GM19395 (cell line): ENCODE measurements at regions not wholly inside any gene's neighbourhood (a gene's known extent, or its start where the extent isn't known, plus 50 kb on each side); places are given as distances from the start of the nearest gene placed in this dataset.
"Not testable (repeated sequence)": the region's sequence is repeated elsewhere in the genome, so short reads cannot be mapped to it uniquely, and the experiment has no call there.

Source experiments
- ATAC-seq: cut with Tn5 transposase; IDR thresholded peaks from one replicate; pipeline ENCODE4 v1.9.1; 2021; ENCODE audit warnings: mild to moderate bottlenecking, moderate library complexity; ENCODE audit not compliant: unreplicated experiment

- ATAC-seq, result no peak
Measured at GRCh38 chr1:182235952-182236650, 155.5 kb downstream of the GLUL start.

DNA sequence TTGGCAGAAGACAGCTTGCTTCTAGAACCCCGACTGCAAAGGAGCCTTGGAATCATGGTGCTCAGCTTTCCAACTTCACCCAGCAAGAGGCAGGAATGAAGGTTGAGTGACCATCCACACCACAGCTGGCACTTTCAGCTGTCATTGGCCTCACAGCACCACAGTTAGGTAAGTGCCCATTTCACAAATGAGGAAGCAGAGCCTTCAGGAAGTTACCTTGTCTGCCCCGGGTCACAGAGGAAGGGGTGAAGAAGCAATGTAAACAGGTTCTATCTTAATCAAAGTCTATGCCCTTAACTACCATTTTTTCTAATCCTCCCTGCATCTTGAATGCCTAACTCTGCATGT, 156.0 kb downstream of the GLUL start:
- ATAC-seq, result no peak

DNA sequence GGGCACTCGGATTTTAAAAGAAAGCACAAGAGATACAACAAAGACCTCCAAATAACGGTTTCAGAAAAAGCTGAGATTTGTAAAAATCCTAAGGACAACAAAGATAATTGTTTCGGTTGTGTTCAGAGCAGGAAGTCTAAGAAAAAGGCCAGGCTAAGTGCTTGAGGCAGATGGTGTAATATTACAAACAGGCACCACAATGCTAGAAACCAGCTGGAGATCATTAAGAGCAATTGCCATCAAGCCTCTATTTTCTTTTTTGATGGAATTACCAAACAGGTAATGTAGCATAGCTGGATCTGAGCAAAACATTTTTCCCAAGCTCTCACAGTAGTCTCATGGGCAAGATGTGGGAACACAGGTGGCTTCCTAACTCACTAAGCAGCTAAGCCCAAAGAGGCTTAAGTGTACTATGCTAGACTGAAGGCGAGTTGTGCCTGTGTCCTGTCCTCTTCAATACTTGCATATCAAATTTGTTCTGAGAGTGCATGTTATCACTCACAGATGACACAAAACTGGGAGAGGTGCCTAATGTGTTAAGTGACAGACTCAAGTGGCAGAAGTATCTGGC, 161.6 kb downstream of the GLUL start:
- no peak for ATAC-seq

- ATAC-seq, result no peak
Measured at GRCh38 chr1:182229451-182229850, 162.1 kb downstream of the GLUL start.

DNA sequence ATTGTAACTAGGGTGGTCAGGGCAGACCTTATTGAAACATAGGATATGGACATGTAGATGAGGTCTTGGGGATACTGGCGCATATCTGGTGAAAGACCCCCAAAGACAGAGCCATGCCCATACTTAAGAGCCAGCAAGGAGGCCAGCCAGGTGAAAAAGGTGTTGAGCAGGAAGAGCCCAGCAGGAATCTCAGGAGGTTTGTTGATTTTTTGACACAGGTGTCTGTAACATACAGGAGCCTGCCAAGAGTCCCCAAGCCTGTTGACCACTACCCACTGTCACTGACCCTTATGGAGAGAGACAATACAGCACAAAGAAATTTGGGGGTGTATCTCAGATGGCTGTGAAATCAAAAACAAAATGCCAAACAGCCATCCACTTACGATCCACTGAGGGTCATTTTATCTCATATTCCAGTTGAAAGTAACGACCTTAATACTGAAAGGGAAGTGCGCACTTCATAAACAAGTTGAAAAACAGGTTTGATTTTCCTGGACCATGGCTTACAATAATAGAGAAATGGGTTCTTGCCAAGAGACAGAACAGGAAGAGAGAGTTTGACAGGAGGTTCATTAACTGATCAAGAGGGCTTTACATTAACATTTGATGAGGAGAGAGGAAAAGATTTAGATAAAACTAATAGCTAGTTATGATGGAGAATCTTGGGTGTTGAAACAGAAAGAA, 163.6 kb downstream of the GLUL start:
- no peak for ATAC-seq

DNA sequence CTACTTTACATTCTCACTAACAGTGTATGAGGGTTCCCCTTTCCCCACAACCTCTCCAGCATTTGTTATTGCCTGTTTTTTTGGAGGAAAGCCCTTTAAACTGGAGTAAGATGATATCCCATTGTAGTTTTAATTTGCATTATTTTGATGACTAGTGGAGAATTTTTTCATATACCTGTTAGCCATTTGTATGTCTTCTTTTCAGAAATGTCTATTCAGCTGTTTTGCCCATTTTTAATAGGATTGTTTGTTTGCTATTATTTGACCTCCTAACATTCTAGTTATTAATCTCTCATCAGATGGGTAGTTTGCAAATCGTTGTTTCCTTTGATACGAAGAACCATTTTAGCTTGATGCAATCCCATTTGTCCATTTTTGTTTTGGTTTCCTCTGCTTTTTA, 165.0 kb downstream of the GLUL start:
- no peak for ATAC-seq

DNA sequence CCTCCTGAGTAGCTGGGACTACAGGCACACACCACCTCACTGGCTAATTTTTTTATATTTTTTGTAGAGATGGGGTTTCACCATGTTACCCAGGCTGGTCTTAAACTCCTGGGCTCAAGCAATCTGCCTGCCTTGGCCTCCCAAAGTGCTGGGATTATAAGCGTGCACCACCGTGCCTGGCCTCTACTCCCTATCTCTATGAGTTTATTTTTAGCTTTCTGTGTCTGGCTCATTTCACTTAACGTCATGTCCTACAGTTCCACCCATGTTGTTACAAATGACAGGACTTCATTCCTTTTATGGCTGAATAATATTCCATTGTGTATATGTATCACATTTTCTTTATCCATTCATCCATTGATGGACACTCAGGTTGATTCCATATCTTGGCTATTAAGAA, 164.2 kb upstream of the ZNF648 start:
- ATAC-seq, result not testable (repeated sequence)

DNA sequence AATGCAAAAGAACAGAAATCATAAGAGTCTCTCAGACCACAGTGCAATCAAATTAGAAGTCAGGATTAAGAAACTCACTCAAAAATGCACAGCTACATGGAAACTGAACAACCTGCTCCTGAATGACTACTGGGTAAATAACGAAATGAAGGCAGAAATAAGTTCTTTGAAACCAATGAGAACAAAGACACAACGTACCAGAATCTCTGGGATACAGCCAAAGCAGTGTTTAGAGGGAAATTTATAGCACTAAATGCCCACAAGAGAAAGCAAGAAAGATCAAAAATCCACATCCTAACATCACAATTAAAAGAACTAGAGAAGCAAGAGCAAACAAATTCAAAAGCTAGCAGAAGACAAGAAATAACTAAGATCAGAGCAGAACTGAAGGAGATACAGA, 160.5 kb upstream of the ZNF648 start:
- ATAC-seq, result not testable (repeated sequence)

- not testable (repeated sequence) for ATAC-seq
Measured at GRCh38 chr1:182221367-182221766, 159.9 kb upstream of the ZNF648 start.

GRCh38 chr1:182217967-182218366, 156.5 kb upstream of the ZNF648 start:
- ATAC-seq, result no peak

DNA sequence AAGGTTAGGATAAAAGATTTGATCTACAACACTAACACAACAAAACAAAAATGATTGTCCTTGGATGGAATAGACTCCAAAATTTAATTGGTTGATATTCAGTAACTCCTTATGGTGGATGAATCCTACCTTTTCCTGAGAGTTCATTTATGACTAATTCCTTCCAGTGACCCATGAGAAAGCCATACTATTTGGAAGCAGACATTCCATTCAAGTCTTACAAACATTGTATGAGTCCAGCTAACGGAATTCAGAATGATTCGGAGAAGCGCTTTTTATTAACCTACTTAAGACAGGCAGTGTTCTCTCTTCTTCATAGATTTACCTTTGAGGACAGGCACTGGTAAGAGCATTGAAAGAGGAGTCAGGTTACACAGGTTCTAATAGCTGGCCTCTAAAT, 155.6 kb upstream of the ZNF648 start:
- ATAC-seq, result no peak

DNA sequence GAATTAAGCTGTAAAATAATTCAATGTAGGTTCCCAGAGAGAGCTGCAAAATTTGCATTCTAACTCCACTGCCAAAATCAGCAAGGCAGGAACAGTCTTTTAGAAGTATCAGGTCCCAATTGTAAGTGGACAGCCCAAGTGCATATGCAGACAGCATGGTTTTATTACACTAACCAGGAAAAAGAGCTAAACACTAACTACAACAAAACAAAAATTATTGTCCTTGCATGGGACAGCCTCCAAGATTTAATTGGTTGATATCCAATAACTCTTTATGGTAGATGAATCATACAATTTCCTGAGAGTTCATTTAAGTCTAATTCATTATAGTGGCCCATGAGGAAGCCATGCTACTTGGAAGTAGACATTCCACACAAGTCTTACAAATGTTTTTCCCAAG, 154.3 kb upstream of the ZNF648 start:
- no peak for ATAC-seq

DNA sequence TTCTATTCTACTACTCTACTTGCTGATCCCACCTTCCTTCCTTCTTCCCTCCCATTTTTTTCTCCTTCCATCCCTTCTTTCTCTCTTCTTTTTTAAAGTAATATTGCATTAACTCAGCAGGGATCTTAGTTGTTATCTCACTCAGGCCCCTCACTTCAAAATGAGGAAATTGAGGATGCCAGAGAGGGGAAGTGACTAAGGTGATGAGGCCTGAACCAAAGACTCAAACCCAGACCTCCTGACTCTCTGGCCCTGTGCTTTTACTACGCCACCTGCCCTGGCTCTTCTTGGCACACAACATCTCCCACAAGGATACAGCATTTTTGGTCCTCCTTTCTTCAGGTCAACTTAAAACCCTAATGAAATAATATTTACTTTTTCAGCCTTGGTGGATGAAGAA, 151.7 kb upstream of the ZNF648 start:
- no peak for ATAC-seq

DNA sequence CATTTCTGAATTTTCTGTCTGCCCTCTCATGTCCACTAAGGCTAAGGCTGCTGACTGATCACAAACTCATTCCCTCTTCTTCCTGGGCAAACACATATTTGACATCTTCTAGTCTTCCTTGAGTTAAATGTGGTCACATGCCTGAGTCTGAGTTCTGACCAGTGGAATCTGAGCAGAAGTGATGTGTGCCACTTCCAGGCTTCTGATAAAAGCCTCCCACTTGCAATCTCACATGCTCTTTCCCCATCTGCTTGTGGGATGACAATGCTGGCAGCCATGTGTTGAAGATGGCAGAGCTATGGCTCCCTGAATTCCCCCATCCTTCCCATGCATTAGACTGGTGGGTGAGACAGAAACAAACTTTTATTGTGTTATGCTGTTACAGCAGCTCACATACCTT, 149.9 kb upstream of the ZNF648 start:
- ATAC-seq, result no peak

DNA sequence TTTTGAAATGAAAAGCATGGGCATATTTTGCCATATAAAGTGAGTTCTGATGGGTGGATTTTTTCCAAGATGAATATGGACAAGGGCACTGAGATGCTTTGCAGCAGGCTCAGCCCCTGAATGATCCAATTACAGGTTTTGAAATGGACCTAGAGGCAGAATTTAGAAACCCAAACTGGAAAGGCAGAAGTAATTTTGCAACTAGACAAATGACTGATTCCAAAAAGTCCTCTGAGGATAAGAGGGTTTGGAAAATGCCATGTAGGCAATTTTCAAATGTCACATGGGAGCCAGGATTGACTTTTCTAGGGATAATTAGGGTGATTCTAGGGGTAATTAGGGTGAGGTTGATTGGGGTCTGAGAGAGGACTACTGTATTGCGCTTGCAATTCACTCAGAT, 148.9 kb upstream of the ZNF648 start:
- ATAC-seq, result no peak

DNA sequence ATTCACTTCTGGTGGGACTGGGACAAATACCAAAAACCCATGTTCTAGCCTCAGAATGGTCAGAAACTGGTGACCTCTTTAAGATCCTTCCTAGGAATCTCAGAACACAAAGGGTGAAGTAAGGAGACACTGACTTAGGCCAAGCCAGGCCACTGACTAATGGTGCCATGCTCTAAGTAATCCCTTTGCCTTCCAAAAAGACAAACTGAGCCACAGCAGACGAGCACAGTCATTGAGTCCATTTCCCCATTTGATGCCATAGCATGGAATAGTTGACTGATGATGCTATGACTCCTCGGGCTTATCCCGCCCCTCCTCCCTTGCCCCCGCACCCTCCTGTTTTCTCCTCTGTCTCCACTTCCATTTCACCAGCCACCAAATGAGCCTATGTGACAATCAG, 145.8 kb upstream of the ZNF648 start:
- ATAC-seq, result no peak

DNA sequence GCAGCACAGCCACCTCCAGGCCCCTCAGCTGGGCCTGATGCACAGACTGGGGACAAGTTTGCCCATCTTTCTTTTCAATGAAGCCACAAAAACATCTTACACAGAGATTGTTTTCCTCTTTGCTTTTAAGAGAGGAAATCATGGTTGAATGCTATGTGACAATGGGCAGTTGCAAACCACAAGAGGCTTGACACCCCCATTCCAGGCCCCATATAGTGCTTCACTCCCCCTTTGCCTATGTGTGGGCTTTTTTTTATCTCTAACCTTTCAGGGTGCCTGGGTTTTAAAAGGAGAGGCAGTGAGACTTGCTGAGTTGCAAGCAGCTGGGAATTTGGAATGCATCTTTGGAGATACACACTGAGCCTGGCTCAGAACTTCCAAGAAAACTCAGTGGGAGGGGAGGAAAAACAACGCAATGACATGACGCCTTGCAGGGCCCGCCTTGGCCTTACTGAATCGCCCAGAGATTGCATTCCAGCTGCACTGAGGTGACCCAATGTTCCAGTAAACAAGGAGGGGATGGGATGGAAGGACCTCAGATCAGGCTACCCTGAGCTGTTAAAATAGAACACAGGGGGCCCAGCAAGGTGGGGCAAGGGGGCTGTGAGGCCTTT, 145.2 kb upstream of the ZNF648 start:
- ATAC-seq, result no peak

DNA sequence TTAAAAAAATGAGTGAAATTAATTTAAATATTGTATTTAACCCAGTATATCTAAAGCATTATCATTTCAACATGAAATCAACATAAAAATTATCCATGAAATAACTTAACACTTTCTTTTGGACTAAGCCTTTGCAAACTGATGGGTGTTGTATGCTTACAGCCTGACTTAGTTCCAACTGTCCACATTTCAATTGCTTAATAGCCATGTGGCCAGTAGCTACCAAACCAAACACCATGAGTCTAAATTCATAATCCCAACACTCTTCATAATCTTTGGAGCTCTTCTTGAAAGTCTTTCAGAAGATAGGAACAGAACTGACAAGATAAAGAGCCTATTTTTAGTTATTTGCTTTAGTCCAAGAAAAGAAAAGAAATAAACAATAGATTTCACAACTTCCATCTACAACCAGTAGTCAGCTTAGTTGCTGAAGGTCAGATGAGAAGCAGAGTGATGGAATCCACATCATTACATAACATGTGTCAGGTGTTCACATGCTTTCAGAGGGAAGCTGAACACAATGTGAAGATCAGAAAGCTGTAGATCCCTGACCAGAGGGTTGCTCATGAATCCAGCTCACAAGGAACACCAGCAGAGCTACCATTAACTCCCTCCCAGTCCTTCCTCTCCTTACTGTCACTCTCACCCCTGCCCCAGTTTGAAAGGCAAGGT, 144.0 kb upstream of the ZNF648 start:
- no peak for ATAC-seq

- no peak for ATAC-seq
Measured at GRCh38 chr1:182203191-182203875, 141.8 kb upstream of the ZNF648 start.

DNA sequence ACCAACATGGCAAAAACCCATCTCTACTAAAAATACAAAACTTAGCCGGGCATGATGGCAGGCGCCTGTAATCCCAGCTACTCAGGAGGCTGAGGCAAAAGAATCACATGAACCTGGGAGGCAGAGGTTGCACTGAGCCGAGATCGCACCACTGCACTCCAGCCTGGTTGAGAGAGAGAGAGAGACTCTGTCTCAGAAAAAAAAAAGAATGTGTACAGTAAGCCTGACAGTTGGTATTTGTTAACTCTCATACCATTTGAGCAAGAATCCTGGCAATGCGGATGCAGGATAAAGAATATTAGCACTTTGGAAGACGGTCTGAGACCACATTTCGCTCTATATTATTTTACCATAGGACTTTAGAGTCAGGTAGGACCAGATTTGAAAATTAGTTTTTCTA, 140.0 kb upstream of the ZNF648 start:
- ATAC-seq, result not testable (repeated sequence)
